ENCODE measurements at regions not wholly inside any gene's neighbourhood (a gene's known extent, or its start where the extent isn't known, plus 50 kb on each side); places are given as distances from the start of the nearest gene placed in this dataset.

- TF ChIP-seq CTCF (IDR thresholded peaks at IDR 0.05; ENCODE audit: unreplicated experiment in 3 of 3) = no peak
- H3K27me3 Mint-ChIP-seq (ENCODE audit: low read depth) = no peaks in the 10 kb centered on the region
- H3K4me3 Mint-ChIP-seq = no peak overlapping the region
- H3K9me3 Mint-ChIP-seq = peaks cover 9% of the 10 kb centered on the region
- H3K36me3 Mint-ChIP-seq (ENCODE audit: low read depth) = no peaks in the 10 kb centered on the region
- peaks cover 10% of the 10 kb centered on the region for H3K4me1 Mint-ChIP-seq
- H3K27ac Mint-ChIP-seq = peak overlapping the region in 2 of 3 experiments; percentile 18 to 71
Observed at GRCh38 chrX:137847376-137847775, 281.4 kb downstream of the ZIC3 start.

GRCh38 chrX:137848266-137848905, 282.5 kb downstream of the ZIC3 start:
- TF ChIP-seq CTCF (IDR thresholded peaks at IDR 0.05; ENCODE audit: unreplicated experiment in 3 of 3) = no peak
- Mint-ChIP-seq H3K27ac (peak overlapping the region in 1 of 3 experiments; percentile 18), H3K27me3 (ENCODE audit: low read depth) (no peaks in the 10 kb centered on the region), H3K36me3 (ENCODE audit: low read depth) (no peaks in the 10 kb centered on the region), H3K4me1 (peaks cover 12% of the 10 kb centered on the region), H3K4me3 (no peak overlapping the region), H3K9me3 (peaks cover 9% of the 10 kb centered on the region)

- no peak overlapping the region for H3K4me3 Mint-ChIP-seq
- peaks cover 1% of the 10 kb centered on the region for H3K9me3 Mint-ChIP-seq
- H3K4me1 Mint-ChIP-seq = peaks cover 12% of the 10 kb centered on the region
- H3K36me3 Mint-ChIP-seq (ENCODE audit: low read depth) = no peaks in the 10 kb centered on the region
- H3K27ac Mint-ChIP-seq = no peak overlapping the region
- TF ChIP-seq CTCF (IDR thresholded peaks at IDR 0.05; ENCODE audit: unreplicated experiment in 3 of 3) = no peak
- H3K27me3 Mint-ChIP-seq (ENCODE audit: low read depth) = no peaks in the 10 kb centered on the region
Observed at GRCh38 chrX:137852502-137852901, 286.6 kb downstream of the ZIC3 start.

- Mint-ChIP-seq H3K27me3 (ENCODE audit: low read depth) (no peaks in the 10 kb centered on the region), H3K36me3 (ENCODE audit: low read depth) (no peaks in the 10 kb centered on the region), H3K4me3 (no peak overlapping the region), H3K27ac (no peak overlapping the region), H3K9me3 (no peaks in the 10 kb centered on the region), H3K4me1 (peaks cover 5% of the 10 kb centered on the region)
- no peak for TF ChIP-seq CTCF (IDR thresholded peaks at IDR 0.05; ENCODE audit: unreplicated experiment in 3 of 3)
Observed at GRCh38 chrX:137855490-137855889, 289.6 kb downstream of the ZIC3 start.

- TF ChIP-seq CTCF (IDR thresholded peaks at IDR 0.05; ENCODE audit: unreplicated experiment in 3 of 3) = no peak
- H3K9me3 Mint-ChIP-seq = no peaks in the 10 kb centered on the region
- no peak overlapping the region for H3K27ac Mint-ChIP-seq
- H3K36me3 Mint-ChIP-seq (ENCODE audit: low read depth) = no peaks in the 10 kb centered on the region
- peaks cover 5% of the 10 kb centered on the region for H3K4me1 Mint-ChIP-seq
- no peak overlapping the region for H3K4me3 Mint-ChIP-seq
- no peaks in the 10 kb centered on the region for H3K27me3 Mint-ChIP-seq (ENCODE audit: low read depth)
Observed at GRCh38 chrX:137858106-137858505, 292.2 kb downstream of the ZIC3 start.

GRCh38 chrX:137878401-137878800, 312.5 kb downstream of the ZIC3 start:
- H3K9me3 Mint-ChIP-seq = peaks cover 2% of the 10 kb centered on the region
- no peaks in the 10 kb centered on the region for H3K27me3 Mint-ChIP-seq (ENCODE audit: low read depth)
- H3K4me1 Mint-ChIP-seq = no peaks in the 10 kb centered on the region
- TF ChIP-seq CTCF (IDR thresholded peaks at IDR 0.05; ENCODE audit: unreplicated experiment in 3 of 3) = no peak
- H3K36me3 Mint-ChIP-seq (ENCODE audit: low read depth) = no peaks in the 10 kb centered on the region
- H3K4me3 Mint-ChIP-seq = no peak overlapping the region
- no peak overlapping the region for H3K27ac Mint-ChIP-seq

All from nephron (organoid).